A673 (cell line): ENCODE measurements at regions not wholly inside any gene's neighbourhood (a gene's known extent, or its start where the extent isn't known, plus 50 kb on each side); places are given as distances from the start of the nearest gene placed in this dataset.

Experiments used
- EZH2 ChIP-seq: fragments of 200-600 bp; sonication (generic); IDR thresholded peaks from 2 replicates; pipeline ENCODE4 v1.6.1; 2017; ENCODE audit warnings: borderline replicate concordance, low read depth, mild to moderate bottlenecking, mixed read lengths, antibody characterized with exemption, low read length; ENCODE audit not compliant: poor library complexity, severe bottlenecking
- TF ChIP-seq, protein P1 (sequence below): fragments of 300-800, 200-600 bp; sonication (generic); conservative IDR thresholded peaks from 2 replicates; pipeline ENCODE4 v1.5.1; 2017; ENCODE audit warnings: low read depth, mild to moderate bottlenecking, antibody characterized with exemption, low read length, moderate library complexity, mixed read lengths

DNA sequence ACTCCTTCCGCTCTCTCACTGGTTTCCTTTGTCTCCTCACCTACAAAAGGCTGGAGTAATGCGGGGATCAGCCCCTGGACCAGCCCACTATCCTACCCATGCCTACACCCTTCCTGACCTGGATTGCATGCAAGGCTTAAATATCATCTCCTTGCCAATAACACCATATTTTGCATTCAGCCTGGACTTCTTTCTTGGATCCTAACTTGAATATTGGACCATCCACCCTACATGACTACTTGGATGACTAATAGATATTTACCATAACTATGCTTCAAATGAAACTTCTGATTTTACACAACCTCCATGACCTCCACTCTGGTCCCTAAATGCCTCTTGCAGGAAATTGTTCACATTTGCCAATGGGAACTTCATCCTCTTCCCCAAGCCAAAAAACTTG is 188.3 kb upstream of the AKR1E2 start:
- TF ChIP-seq, protein P1, sequence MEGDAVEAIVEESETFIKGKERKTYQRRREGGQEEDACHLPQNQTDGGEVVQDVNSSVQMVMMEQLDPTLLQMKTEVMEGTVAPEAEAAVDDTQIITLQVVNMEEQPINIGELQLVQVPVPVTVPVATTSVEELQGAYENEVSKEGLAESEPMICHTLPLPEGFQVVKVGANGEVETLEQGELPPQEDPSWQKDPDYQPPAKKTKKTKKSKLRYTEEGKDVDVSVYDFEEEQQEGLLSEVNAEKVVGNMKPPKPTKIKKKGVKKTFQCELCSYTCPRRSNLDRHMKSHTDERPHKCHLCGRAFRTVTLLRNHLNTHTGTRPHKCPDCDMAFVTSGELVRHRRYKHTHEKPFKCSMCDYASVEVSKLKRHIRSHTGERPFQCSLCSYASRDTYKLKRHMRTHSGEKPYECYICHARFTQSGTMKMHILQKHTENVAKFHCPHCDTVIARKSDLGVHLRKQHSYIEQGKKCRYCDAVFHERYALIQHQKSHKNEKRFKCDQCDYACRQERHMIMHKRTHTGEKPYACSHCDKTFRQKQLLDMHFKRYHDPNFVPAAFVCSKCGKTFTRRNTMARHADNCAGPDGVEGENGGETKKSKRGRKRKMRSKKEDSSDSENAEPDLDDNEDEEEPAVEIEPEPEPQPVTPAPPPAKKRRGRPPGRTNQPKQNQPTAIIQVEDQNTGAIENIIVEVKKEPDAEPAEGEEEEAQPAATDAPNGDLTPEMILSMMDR: no peak
- no peak for TF ChIP-seq EZH2
